DMS 273 (cell line): ENCODE measurements at regions not wholly inside any gene's neighbourhood (a gene's known extent, or its start where the extent isn't known, plus 50 kb on each side); places are given as distances from the start of the nearest gene placed in this dataset.

Source experiments
- DNase-seq: peaks from one replicate; lab custom pipeline; 2025; ENCODE audit not compliant: unreplicated experiment; lab: John Stamatoyannopoulos, UW

GRCh38 chr5:20476016-20476415 lies 488.0 kb upstream of the CDH18 start:
- DNase-seq: no peak

- DNase-seq: no peak
These were observed 483.0 kb upstream of the CDH18 start for GRCh38 chr5:20470997-20471396.

GRCh38 chr5:20469792-20470191 lies 481.8 kb upstream of the CDH18 start:
- DNase-seq: no peak

GRCh38 chr5:20469390-20469789 lies 481.4 kb upstream of the CDH18 start:
- DNase-seq: peak; percentile 12

GRCh38 chr5:20466512-20466911 lies 478.5 kb upstream of the CDH18 start:
- DNase-seq: no peak

- DNase-seq: no peak
These were observed 475.2 kb upstream of the CDH18 start for GRCh38 chr5:20463206-20463605.

DNA sequence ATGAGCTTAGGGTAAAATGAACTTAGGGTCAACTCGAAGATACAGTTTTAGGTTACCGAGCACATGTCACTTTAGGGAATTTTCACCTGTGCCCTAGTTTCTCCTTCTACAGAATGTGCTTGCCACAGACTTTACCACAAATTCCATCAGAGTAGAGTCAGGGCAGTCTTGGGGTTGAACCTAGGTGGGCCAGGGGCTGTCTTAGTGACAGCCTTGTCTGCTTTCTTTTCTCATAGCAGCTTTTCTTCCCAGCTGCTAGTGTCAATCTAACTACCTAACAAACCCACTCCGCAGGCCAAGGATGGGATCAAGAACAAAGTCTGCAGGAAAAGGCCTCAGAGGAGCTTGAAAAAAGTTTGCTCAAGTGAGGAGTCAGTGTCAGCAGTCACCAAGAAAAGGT lies 458.1 kb upstream of the CDH18 start:
- DNase-seq: no peak

DNA sequence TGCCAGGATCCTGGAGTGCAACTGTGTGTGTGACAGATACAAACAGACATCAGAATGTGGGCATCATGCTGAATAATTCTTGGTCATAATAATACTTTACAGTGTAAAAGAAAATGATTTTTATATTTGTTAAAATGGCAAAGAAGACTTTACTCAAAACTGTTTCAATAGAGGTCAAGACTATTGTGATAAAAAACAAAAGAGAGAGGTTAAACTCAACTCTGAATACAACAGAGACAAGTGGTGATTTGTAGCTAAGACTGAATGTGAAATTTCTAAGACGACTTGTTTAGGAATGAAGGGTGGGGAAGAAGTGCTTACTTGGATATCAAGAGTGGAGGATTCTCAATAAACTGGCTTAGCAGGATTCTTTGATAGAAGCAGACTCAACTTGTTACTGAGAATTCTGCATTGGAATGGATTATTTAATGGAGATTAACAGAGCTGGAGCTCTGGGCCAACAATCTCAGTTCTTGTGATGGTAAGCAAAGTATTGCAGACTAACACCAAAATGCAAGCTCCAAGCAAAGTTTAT lies 457.4 kb upstream of the CDH18 start:
- no peak for DNase-seq

GRCh38 chr5:20434786-20435185 lies 446.8 kb upstream of the CDH18 start:
- no peak for DNase-seq

- no peak for DNase-seq
These were observed 433.1 kb upstream of the CDH18 start for GRCh38 chr5:20420991-20421595.
